K562 (cell line): ENCODE measurements at regions not wholly inside any gene's neighbourhood (a gene's known extent, or its start where the extent isn't known, plus 50 kb on each side); places are given as distances from the start of the nearest gene placed in this dataset.
"Not testable (repeated sequence)": the region's sequence is repeated elsewhere in the genome, so short reads cannot be mapped to it uniquely, and the experiment has no call there.

Source experiments
- ATAC-seq: fragments of 200-7000 bp; cut with Tn5 transposase; 3 replicates; pipeline ENCODE4 v1.9.1; 2020; ENCODE audit warnings: moderate library complexity
- BruUV-seq: library from RNA; stranded (reverse); fragments of 400-500 nt; replicated peaks from 2 replicates; lab custom pipeline; 2021; lab: Mats Ljungman, UMichigan
- CTCF ChIA-PET: fragments of 300-600 bp; formaldehyde crosslinking; extraction: SDS; loops from one replicate; lab custom pipeline; 2021; ENCODE audit warnings: low intra/inter-chr PET ratio; lab: Yijun Ruan, JAX
- POLR2A ChIA-PET: fragments of 300-600, 350-650 bp; sonication (Branson Sonifier 250); formaldehyde crosslinking; extraction: SDS; loops from one replicate; lab custom pipeline; 2021; ENCODE audit warnings: antibody characterized with exemption, inconsistent platforms; lab: Yijun Ruan, JAX
- DNase-seq, 4 experiments: peaks; one replicate each; pipeline versions ENCODE4 v3.0.0 to v3.0.0-alpha.2; 2011 to 2018; ENCODE audit warnings: low spot score in 3 of 4, mixed read lengths in 3 of 4; ENCODE audit errors: extremely low read depth in 1 of 4
- FAIRE-seq: peaks from 2 replicates; lab custom pipeline; 2011; peaks lifted over from hg19 to GRCh38; lab: Jason Lieb, UNC
- H2AFZ ChIP-seq: 2 replicates; pipeline ENCODE4 v1.6.0; 2011; ENCODE audit warnings: low read depth, low read length, control low read depth, inconsistent platforms
- H3K27ac ChIP-seq: fragments of 200-600 bp; 3 replicates; pipeline ENCODE4 v1.8.0; 2011; ENCODE audit warnings: low read depth, mild to moderate bottlenecking, control low read depth, inconsistent platforms, low read length, moderate library complexity, mixed read lengths; ENCODE audit errors: extremely low read depth
- H3K27me3 ChIP-seq, 2 experiments: fragments of 300-600 bp in 1 of 2; 2 replicates in 1 of 2; 3 replicates in 1 of 2; pipeline versions ENCODE4 v1.6.0 to v1.8.0; 2011; ENCODE audit warnings: inconsistent platforms in 2 of 2, low read length in 2 of 2, mild to moderate bottlenecking in 1 of 2, mixed read lengths in 1 of 2, moderate library complexity in 1 of 2; ENCODE audit not compliant: control insufficient read depth in 2 of 2, insufficient read depth in 2 of 2
- H3K36me3 ChIP-seq: fragments of 300-600 bp; 3 replicates; pipeline ENCODE4 v1.8.0; 2011; ENCODE audit warnings: mild to moderate bottlenecking, low read length, inconsistent platforms; ENCODE audit not compliant: control insufficient read depth, insufficient read depth
- H3K4me1 ChIP-seq, 2 experiments: fragments of 200-600 bp in 1 of 2; replicated peaks in 1 of 2; 2 replicates in 1 of 2; 3 replicates in 1 of 2; pipeline versions ENCODE4 v1.5.1 to v1.8.0; 2011; ENCODE audit warnings: inconsistent platforms in 2 of 2, low read length in 2 of 2, mild to moderate bottlenecking in 1 of 2, mixed read lengths in 1 of 2, moderate library complexity in 1 of 2; ENCODE audit not compliant: control insufficient read depth in 2 of 2, insufficient read depth in 2 of 2
- H3K4me2 ChIP-seq: 2 replicates; pipeline ENCODE4 v1.6.1; 2011; ENCODE audit warnings: low read length, control low read depth, inconsistent platforms, mixed read lengths; ENCODE audit not compliant: insufficient read depth
- H3K4me3 ChIP-seq: fragments of 200-600 bp; sonication (generic), shearing (Covaris generic); 2 replicates; pipeline ENCODE4 v1.5.1; 2016; ENCODE audit warnings: control low read depth, inconsistent platforms
- H3K79me2 ChIP-seq: fragments of 200-600 bp; 3 replicates; pipeline ENCODE4 v1.8.0; 2011; ENCODE audit warnings: low read length, inconsistent platforms; ENCODE audit not compliant: control insufficient read depth, insufficient read depth
- H3K9ac ChIP-seq, 2 experiments: 2 replicates each; pipeline versions ENCODE4 v1.6.0 to v1.6.1; 2011; ENCODE audit warnings: low read depth in 2 of 2, low read length in 2 of 2, control low read depth in 1 of 2, inconsistent platforms in 1 of 2, mild to moderate bottlenecking in 1 of 2, mixed read lengths in 1 of 2; ENCODE audit not compliant: insufficient read depth in 1 of 2
- H3K9me1 ChIP-seq: one replicate; pipeline ENCODE4 v1.6.0; 2011; ENCODE audit warnings: inconsistent platforms, mild to moderate bottlenecking, low read length, moderate library complexity; ENCODE audit not compliant: control insufficient read depth, insufficient read depth
- H3K9me3 ChIP-seq: replicated peaks from 2 replicates; pipeline ENCODE4 v1.5.1; 2011; ENCODE audit warnings: low read depth, low read length, inconsistent platforms; ENCODE audit not compliant: control insufficient read depth, insufficient read depth
- H4K20me1 ChIP-seq: replicated peaks from 2 replicates; pipeline ENCODE4 v1.6.1; 2011; ENCODE audit warnings: low read length, inconsistent platforms, mixed read lengths; ENCODE audit not compliant: control insufficient read depth, insufficient read depth
- ASH1L ChIP-seq: fragments of 450-650 bp; IDR thresholded peaks from 2 replicates; pipeline ENCODE4 v1.6.1; 2018; ENCODE audit warnings: borderline replicate concordance, mild to moderate bottlenecking, low read depth; ENCODE audit not compliant: partially characterized antibody
- EP400 ChIP-seq: fragments of 450-650 bp; IDR thresholded peaks from 2 replicates; pipeline ENCODE4 v1.6.1; 2017; ENCODE audit warnings: antibody characterized with exemption, mild to moderate bottlenecking, moderate library complexity
- FOXP1 ChIP-seq: sonication (generic); formaldehyde crosslinking; IDR thresholded peaks from 2 replicates; pipeline ENCODE4 v1.8.0; 2022; ENCODE audit warnings: mild to moderate bottlenecking, missing genetic modification reagents
- KLF10 ChIP-seq: fragments of 250-450 bp; sonication (Bioruptor Pico); IDR thresholded peaks from 2 replicates; pipeline ENCODE4 v1.6.1; 2021; ENCODE audit warnings: matching md5 sums
- PRPF4 ChIP-seq: fragments of 200-400 bp; formaldehyde crosslinking; IDR thresholded peaks from one replicate; pipeline ENCODE4 v1.6.1; 2017; ENCODE audit warnings: low read length, low read depth, mild to moderate bottlenecking; ENCODE audit not compliant: insufficient read depth, poor library complexity, severe bottlenecking
- USF1 ChIP-seq: sonication (generic); formaldehyde crosslinking; IDR thresholded peaks from 2 replicates; pipeline ENCODE4 v1.9.0; 2022; ENCODE audit warnings: mild to moderate bottlenecking, missing genetic modification reagents
- XRCC5 ChIP-seq: fragments of 200-400 bp; formaldehyde crosslinking; IDR thresholded peaks from 2 replicates; pipeline ENCODE4 v1.6.1; 2017; ENCODE audit warnings: low read depth, mild to moderate bottlenecking, low read length
- WGBS: fragments of 100-300 bp; shearing (Covaris generic); methylation state at CpG from one replicate; pipeline ENCODE4 v1.1.6; 2016; ENCODE audit warnings: low coverage, mixed read lengths; ENCODE audit not compliant: insufficient coverage; ENCODE audit errors: missing lambda C conversion rate; 5-methylcytosine and 5-hydroxymethylcytosine counted together
- in situ Hi-C: fragments of 300-500 bp; cut with MboI; formaldehyde crosslinking; loops from 4 replicates; pipeline ENCODE4 v1.15.0; 2018; ENCODE audit warnings: inconsistent platforms, mixed read lengths
- intact Hi-C: fragments of 100-400 bp; cut with micrococcal nuclease; formaldehyde crosslinking; loops from 2 replicates; pipeline ENCODE4 v1.14.2; 2022
- TF ChIP-seq, protein P1 (sequence below), 3 experiments: IDR thresholded peaks in 2 of 3; conservative IDR thresholded peaks in 1 of 3; 2 replicates each; pipeline ENCODE4 v1.5.1; 2011 to 2012; ENCODE audit warnings: low read length in 3 of 3, mild to moderate bottlenecking in 3 of 3, control low read depth in 2 of 3, improper control_type of control experiment in 1 of 3, inconsistent platforms in 1 of 3, low read depth in 1 of 3, mixed read lengths in 1 of 3, moderate library complexity in 1 of 3; ENCODE audit not compliant: insufficient read depth in 2 of 3
- TF ChIP-seq, protein P2 (sequence below): sonication (generic); formaldehyde crosslinking; IDR thresholded peaks from 2 replicates; pipeline ENCODE4 v1.8.1; 2023; ENCODE audit warnings: mild to moderate bottlenecking, missing genetic modification reagents

DNA sequence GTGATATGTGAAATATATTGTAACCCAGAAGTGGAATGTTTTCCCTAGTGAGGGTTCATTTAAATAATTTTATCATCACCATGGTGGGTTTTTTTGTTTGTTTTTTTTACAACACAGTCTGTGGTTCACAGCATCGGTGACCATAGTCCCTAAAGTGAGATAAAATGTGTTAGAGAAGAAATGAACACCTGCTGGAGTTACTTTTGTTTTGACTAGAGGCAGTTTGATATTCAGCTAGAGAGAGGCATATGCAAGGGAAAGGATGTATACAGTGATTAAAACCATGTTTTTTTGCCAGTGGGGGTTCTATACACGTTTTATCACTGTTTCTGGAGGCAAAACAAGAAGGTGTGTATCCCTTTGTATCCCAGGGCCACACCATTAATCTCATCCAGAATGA lies 541.5 kb downstream of the PCDH7 start:
- Histone ChIP-seq H3K36me3 (no peaks in the 10 kb centered on the region), H3K27ac (no peak overlapping the region), H2AFZ (no peak overlapping the region), H3K9ac (no peak overlapping the region), H3K9me3 (no peaks in the 10 kb centered on the region; the same call in 1 of the 2 replicates), H3K27me3 (no peaks in the 10 kb centered on the region), H3K4me2 (no peak overlapping the region), H3K4me1 (no peaks in the 10 kb centered on the region), H3K9me1 (no peaks in the 10 kb centered on the region), H3K79me2 (no peaks in the 10 kb centered on the region), H3K4me3 (no peak overlapping the region), H4K20me1 (no peaks in the 10 kb centered on the region)
- FAIRE-seq (no peak), ATAC-seq (no peak), DNase-seq (no peak)
- ChIA-PET POLR2A (no interaction called here), CTCF (no interaction called here)
- TF ChIP-seq EP400 (no peak), KLF10 (CRISPR knock-in tag) (no peak), FOXP1 (no peak), XRCC5 (no peak), USF1 (no peak), PRPF4 (no peak), ASH1L (no peak)
- TF ChIP-seq, protein P1, sequence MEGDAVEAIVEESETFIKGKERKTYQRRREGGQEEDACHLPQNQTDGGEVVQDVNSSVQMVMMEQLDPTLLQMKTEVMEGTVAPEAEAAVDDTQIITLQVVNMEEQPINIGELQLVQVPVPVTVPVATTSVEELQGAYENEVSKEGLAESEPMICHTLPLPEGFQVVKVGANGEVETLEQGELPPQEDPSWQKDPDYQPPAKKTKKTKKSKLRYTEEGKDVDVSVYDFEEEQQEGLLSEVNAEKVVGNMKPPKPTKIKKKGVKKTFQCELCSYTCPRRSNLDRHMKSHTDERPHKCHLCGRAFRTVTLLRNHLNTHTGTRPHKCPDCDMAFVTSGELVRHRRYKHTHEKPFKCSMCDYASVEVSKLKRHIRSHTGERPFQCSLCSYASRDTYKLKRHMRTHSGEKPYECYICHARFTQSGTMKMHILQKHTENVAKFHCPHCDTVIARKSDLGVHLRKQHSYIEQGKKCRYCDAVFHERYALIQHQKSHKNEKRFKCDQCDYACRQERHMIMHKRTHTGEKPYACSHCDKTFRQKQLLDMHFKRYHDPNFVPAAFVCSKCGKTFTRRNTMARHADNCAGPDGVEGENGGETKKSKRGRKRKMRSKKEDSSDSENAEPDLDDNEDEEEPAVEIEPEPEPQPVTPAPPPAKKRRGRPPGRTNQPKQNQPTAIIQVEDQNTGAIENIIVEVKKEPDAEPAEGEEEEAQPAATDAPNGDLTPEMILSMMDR (IDR thresholded peaks at IDR 0.05 in 2 of 3, conservative IDR thresholded peaks at IDR 0.05 in 1 of 3; ENCODE audit: insufficient read depth in 2 of 3, low read depth in 1 of 3, low read length in 3 of 3), result no peak
- TF ChIP-seq, protein P2, sequence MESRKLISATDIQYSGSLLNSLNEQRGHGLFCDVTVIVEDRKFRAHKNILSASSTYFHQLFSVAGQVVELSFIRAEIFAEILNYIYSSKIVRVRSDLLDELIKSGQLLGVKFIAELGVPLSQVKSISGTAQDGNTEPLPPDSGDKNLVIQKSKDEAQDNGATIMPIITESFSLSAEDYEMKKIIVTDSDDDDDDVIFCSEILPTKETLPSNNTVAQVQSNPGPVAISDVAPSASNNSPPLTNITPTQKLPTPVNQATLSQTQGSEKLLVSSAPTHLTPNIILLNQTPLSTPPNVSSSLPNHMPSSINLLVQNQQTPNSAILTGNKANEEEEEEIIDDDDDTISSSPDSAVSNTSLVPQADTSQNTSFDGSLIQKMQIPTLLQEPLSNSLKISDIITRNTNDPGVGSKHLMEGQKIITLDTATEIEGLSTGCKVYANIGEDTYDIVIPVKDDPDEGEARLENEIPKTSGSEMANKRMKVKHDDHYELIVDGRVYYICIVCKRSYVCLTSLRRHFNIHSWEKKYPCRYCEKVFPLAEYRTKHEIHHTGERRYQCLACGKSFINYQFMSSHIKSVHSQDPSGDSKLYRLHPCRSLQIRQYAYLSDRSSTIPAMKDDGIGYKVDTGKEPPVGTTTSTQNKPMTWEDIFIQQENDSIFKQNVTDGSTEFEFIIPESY (CRISPR knock-in tag), result no peak
- in situ Hi-C loops (no loop called here), intact Hi-C loops (no loop called here)
- no TSS peak for BruUV-seq
- WGBS, result 0% methylated on average over 2 of the region's 2 CpGs

GRCh38 chr4:31266094-31266493 lies 545.9 kb downstream of the PCDH7 start:
- intact Hi-C loops, H4K20me1 ChIP-seq, CTCF ChIA-PET, BruUV-seq, H3K36me3 ChIP-seq, H2AFZ ChIP-seq, POLR2A ChIA-PET, in situ Hi-C loops, H3K9me3 ChIP-seq, DNase-seq, H3K4me1 ChIP-seq, H3K79me2 ChIP-seq, ATAC-seq, H3K9me1 ChIP-seq, FAIRE-seq, H3K9ac ChIP-seq, H3K4me2 ChIP-seq, H3K27ac ChIP-seq, H3K4me3 ChIP-seq, H3K27me3 ChIP-seq: not testable (repeated sequence)
- WGBS, result 7% methylated on average over 4 of the region's 4 CpGs
